Urinary bladder (tissue), 3 donors: ENCODE measurements at regions not wholly inside any gene's neighbourhood (a gene's known extent, or its start where the extent isn't known, plus 50 kb on each side); places are given as distances from the start of the nearest gene placed in this dataset.
"Not testable (repeated sequence)": the region's sequence is repeated elsewhere in the genome, so short reads cannot be mapped to it uniquely, and the experiment has no call there.

Experiments
- DNase-seq: peaks from one replicate; pipeline ENCODE4 v3.0.0-alpha.2; 2015; ENCODE audit errors: extremely low spot score
- H3K27ac ChIP-seq: one replicate; pipeline ENCODE4 v1.5.1; 2013; ENCODE audit warnings: low read depth, mild to moderate bottlenecking, moderate library complexity
- H3K36me3 ChIP-seq: one replicate; pipeline ENCODE4 v1.6.1; 2013; ENCODE audit warnings: mild to moderate bottlenecking, moderate library complexity; ENCODE audit not compliant: insufficient read depth
- H3K4me1 ChIP-seq: one replicate; pipeline ENCODE4 v1.6.1; 2013; ENCODE audit warnings: mild to moderate bottlenecking, moderate library complexity; ENCODE audit not compliant: insufficient read depth
- H3K4me3 ChIP-seq: one replicate; pipeline ENCODE4 v1.5.1; 2013; ENCODE audit warnings: low read depth, low read length
- WGBS: extraction: QIAGEN DNeasy Blood & Tissue Kit; methylation state at CpG from one replicate; pipeline ENCODE4 v1.1.7; 2013; 5-methylcytosine and 5-hydroxymethylcytosine counted together
- donor health status: healthy with polysubstance abuse.
- donor health status: healthy.

- H3K4me1 ChIP-seq, result no peaks in the 10 kb centered on the region
- 77% methylated on average over 4 of the region's 4 CpGs for WGBS
- H3K4me3 ChIP-seq, result no peak overlapping the region
- no peaks in the 10 kb centered on the region for H3K36me3 ChIP-seq
- no peak for DNase-seq
- H3K27ac ChIP-seq, result no peak overlapping the region
Observed at GRCh38 chr10:28354511-28354910, 51.6 kb upstream of the MPP7 start.

GRCh38 chr10:28355376-28355775, 52.5 kb upstream of the MPP7 start:
- Histone ChIP-seq H3K4me3 (no peak overlapping the region), H3K27ac (no peak overlapping the region), H3K4me1 (no peaks in the 10 kb centered on the region), H3K36me3 (no peaks in the 10 kb centered on the region)
- 56% methylated on average over 2 of the region's 2 CpGs for WGBS
- DNase-seq, result no peak

DNA sequence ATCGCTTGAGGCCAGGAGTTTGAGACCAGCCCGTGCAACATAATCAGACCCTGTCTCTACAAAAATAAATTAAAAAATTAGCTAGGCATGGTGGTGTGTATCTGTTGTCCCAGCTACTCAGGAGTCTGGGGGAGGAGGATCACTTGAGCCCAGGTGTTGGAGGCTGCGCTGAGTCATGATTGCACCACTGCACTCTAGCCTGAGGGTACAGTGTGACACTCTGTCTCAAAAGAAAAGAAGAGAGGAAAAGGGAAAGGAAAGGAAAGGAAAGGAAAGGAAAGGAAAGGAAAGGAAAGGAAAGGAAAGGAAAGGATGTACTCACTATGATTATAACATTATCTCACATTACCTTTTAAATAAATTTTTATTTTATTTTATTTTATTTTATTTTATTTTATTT, 56.5 kb upstream of the MPP7 start:
- WGBS, result 96% methylated on average over 3 of the region's 3 CpGs
- DNase-seq, result no peak
- Histone ChIP-seq H3K4me3 (no peak overlapping the region), H3K4me1 (no peaks in the 10 kb centered on the region), H3K36me3 (no peaks in the 10 kb centered on the region), H3K27ac (no peak overlapping the region)

DNA sequence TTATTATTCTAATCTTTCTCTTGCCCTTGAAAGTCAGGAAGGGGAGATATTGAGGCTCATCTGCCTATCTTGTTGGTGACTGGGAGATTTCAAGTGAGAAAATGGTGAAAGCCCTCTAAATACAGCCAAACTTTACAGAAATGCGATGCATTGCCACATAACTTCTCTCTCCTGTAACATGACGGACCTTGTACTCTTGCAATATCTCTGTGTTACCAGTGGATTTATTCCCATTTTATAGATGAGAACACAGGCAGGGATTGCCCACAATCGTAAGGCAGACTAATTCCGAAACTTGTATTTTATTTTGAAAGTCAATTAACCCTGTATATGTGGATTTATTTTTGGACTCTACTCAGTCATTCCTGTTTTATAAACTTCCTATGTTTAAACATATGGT, 57.3 kb upstream of the MPP7 start:
- 60% methylated on average over 4 of the region's 4 CpGs for WGBS
- no peaks in the 10 kb centered on the region for H3K36me3 ChIP-seq
- H3K4me1 ChIP-seq, result no peaks in the 10 kb centered on the region
- DNase-seq, result no peak
- H3K27ac ChIP-seq, result no peak overlapping the region
- no peak overlapping the region for H3K4me3 ChIP-seq

GRCh38 chr10:28363376-28363775, 60.5 kb upstream of the MPP7 start:
- no peak for DNase-seq
- no peaks in the 10 kb centered on the region for H3K36me3 ChIP-seq

DNA sequence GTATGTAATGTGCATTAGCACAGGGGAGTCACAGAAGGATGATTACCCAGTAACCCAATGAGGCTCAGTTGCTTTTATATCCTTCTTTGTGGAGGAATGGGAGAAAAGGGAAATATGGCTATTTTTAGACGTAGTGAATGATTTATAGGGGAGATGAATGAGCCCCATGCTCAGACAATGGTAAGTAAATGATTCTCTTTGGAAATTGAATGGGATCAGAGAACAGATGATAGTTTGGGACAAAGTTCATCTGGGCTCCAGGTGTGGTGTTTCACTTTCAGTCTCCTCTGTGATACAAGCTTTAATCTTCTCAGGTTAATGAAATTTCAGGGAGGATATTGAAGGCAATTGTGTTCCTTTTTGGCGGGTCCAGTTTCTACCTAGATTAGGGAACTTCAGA, 63.0 kb upstream of the MPP7 start:
- Histone ChIP-seq H3K36me3 (no peaks in the 10 kb centered on the region), H3K27ac (no peak overlapping the region), H3K4me1 (no peaks in the 10 kb centered on the region), H3K4me3 (no peak overlapping the region)
- no peak for DNase-seq
- 41% methylated on average over 2 of the region's 2 CpGs for WGBS

More at GRCh38 chr10:28363376-28363775, 60.5 kb upstream of the MPP7 start:
- H3K4me3 ChIP-seq, result no peak overlapping the region
- no peak overlapping the region for H3K27ac ChIP-seq
- H3K4me1 ChIP-seq, result no peaks in the 10 kb centered on the region

DNA sequence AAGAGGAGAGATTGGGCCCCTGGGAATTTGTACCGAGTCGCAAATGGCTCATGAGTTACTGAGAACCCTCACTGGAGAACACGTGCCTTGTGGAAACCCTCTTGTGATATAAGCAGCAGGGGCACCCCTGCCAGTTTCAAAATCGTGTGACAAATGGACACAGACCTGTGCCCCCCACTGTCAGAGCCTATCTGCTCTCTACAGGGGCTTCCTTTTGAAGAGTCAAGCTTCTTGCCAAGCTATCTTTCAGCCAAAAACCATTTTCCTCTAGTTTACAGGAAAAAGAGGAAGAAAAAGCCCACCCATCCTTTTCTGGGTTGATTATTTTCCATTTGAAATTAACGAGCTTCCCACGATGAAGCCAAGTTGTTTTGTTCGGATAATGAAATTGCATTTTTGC, 64.1 kb upstream of the MPP7 start:
- H3K4me1 ChIP-seq, result no peaks in the 10 kb centered on the region
- no peak overlapping the region for H3K27ac ChIP-seq
- 67% methylated on average over 7 of the region's 7 CpGs for WGBS
- H3K36me3 ChIP-seq, result no peaks in the 10 kb centered on the region
- no peak for DNase-seq
- H3K4me3 ChIP-seq, result no peak overlapping the region

DNA sequence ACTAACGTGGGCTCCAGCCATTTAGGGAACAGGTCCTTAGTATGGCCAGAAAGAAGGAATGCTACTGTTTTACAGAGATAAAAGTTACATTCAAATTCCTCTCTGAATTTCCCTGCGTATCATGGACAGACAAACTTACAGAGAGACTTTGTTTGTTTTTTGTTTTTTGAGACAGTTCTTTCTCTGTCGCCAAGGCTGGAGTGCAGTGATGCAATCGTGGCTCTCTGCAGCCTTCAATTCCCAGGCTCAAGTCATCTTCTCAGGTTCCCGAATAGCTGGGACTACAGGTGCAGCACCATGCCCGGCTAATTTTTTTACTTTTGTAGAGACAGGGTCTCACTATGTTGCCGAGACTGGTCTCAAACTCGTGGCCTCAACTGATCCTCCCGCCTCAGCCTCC, 64.5 kb upstream of the MPP7 start:
- no peak for DNase-seq

GRCh38 chr10:28367929-28368484, 65.1 kb upstream of the MPP7 start:
- no peak for DNase-seq
- 58% methylated on average over 9 of the region's 9 CpGs for WGBS
- H3K36me3 ChIP-seq, result no peaks in the 10 kb centered on the region

More for the DNA sequence above, 64.5 kb upstream of the MPP7 start:
- H3K36me3 ChIP-seq, result no peaks in the 10 kb centered on the region
- H3K27ac ChIP-seq, result no peak overlapping the region
- 77% methylated on average over 9 of the region's 9 CpGs for WGBS
- H3K4me1 ChIP-seq, result no peaks in the 10 kb centered on the region
- no peak overlapping the region for H3K4me3 ChIP-seq

GRCh38 chr10:28370107-28370835, 67.4 kb upstream of the MPP7 start:
- DNase-seq, result no peak
- Histone ChIP-seq H3K4me1 (no peaks in the 10 kb centered on the region), H3K36me3 (no peaks in the 10 kb centered on the region), H3K4me3 (no peak overlapping the region), H3K27ac (no peak overlapping the region)
- WGBS, result 96% methylated on average over 2 of the region's 2 CpGs

More at GRCh38 chr10:28367929-28368484, 65.1 kb upstream of the MPP7 start:
- Histone ChIP-seq H3K27ac (no peak overlapping the region), H3K4me3 (no peak overlapping the region), H3K4me1 (no peaks in the 10 kb centered on the region)

DNA sequence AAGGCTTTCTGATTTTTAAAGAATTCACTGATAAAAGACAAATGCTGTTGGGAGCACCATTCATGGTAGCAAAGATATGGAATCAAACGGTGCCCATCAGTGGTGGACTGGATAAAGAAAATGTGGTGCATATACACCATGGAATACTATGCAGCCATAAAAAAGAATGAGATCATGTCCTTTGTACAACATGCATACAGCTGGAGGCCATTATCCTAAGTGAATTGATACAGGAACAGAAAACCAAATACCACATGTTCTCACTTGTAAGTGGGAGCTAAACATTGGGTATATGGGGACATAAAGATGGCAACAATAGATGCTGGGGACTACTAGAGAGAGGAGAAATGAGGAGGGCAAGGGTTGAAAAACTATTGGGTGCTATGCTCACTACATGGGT, 68.8 kb upstream of the MPP7 start:
- not testable (repeated sequence) for DNase-seq, H3K4me1 ChIP-seq, H3K36me3 ChIP-seq, H3K4me3 ChIP-seq, H3K27ac ChIP-seq
- WGBS, result 95% methylated on average over 1 of the region's 1 CpG

GRCh38 chr10:28374036-28374435, 71.2 kb upstream of the MPP7 start:
- no peak overlapping the region for H3K4me3 ChIP-seq
- no peaks in the 10 kb centered on the region for H3K36me3 ChIP-seq
- no peaks in the 10 kb centered on the region for H3K4me1 ChIP-seq
- DNase-seq, result no peak
- H3K27ac ChIP-seq, result no peak overlapping the region
- WGBS, result 84% methylated on average over 2 of the region's 2 CpGs

DNA sequence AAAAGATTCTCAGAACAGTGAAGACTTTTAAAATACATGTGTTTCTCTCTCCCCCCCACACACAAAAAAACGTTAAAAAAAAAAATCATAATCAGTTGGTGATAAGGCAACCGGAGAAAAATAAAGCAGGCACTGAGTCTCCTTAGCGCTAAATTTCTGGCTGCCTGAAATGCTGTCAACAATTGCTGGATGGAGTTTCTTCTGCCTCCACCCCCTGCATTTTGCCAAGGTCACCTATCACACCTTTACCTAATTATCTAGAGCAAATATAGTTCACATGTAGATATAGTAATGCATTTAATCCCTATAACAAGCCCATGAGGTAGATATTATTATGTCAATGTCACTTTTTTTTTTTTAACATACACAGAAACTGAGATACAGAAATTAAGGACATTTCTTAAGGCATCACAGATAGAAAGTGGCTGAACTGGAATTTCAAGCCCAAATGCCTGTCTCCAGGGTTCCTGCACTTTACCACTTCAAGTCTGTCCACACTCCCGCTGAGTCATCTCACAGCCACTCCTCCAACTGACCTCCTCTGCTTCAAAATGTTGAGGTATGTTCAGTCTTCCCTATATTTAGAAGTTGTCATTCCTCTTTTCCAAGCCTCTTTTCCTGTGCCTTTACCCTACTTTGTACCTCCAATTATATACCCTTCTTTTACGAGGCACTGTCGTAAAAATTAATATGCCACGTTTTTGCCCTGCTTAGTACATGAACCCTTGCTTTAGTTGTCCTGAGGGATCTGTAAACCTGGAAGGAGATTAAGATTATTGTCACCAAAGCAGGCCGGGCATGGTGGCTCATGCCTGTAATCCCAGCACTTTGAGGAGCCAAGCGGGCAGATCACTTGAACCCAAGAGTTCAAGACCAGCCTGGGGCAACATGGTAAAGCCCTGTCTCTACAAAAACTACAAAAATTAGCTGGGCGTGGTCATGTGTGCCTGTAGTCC, 72.8 kb upstream of the MPP7 start:
- Histone ChIP-seq H3K36me3 (no peaks in the 10 kb centered on the region), H3K4me3 (no peak overlapping the region), H3K27ac (no peak overlapping the region), H3K4me1 (no peaks in the 10 kb centered on the region)
- WGBS, result 58% methylated on average over 10 of the region's 10 CpGs
- DNase-seq, result peak; percentile 53
